HCT116 (cell line): ENCODE measurements at regions not wholly inside any gene's neighbourhood (a gene's known extent, or its start where the extent isn't known, plus 50 kb on each side); places are given as distances from the start of the nearest gene placed in this dataset.

ENCODE experiments used
- EZH2phosphoT487 ChIP-seq: fragments of 200-600 bp; IDR thresholded peaks from 2 replicates; pipeline ENCODE4 v1.6.1; 2018; ENCODE audit warnings: antibody characterized with exemption, borderline replicate concordance
- JUND ChIP-seq: IDR thresholded peaks from 2 replicates; pipeline ENCODE4 v1.6.1; 2012
- POLR2A ChIP-seq: IDR thresholded peaks from 2 replicates; pipeline ENCODE4 v1.7.0; 2011; ENCODE audit warnings: borderline replicate concordance; ENCODE audit not compliant: insufficient read depth, insufficient read length; ENCODE audit errors: extremely low read depth
- POLR2AphosphoS5 ChIP-seq: IDR thresholded peaks from 2 replicates; pipeline ENCODE4 v1.6.1; 2011; ENCODE audit warnings: mild to moderate bottlenecking, low read depth, low read length, moderate library complexity
- RAD21 ChIP-seq: IDR thresholded peaks from 2 replicates; pipeline ENCODE4 v1.6.1; 2012; ENCODE audit warnings: low read depth, mild to moderate bottlenecking
- SIN3A ChIP-seq: IDR thresholded peaks from 2 replicates; pipeline ENCODE4 v1.6.1; 2012; ENCODE audit warnings: low read depth
- SP1 ChIP-seq: IDR thresholded peaks from 2 replicates; pipeline ENCODE4 v1.6.1; 2012; ENCODE audit warnings: low read depth
- YY1 ChIP-seq: IDR thresholded peaks from 2 replicates; pipeline ENCODE4 v1.6.1; 2011; ENCODE audit warnings: low read length, low read depth, moderate library complexity, mild to moderate bottlenecking; ENCODE audit not compliant: insufficient replicate concordance; ENCODE audit errors: extremely low read depth
- ZFX ChIP-seq: fragments of 450-650 bp; IDR thresholded peaks from 2 replicates; pipeline ENCODE4 v1.6.1; 2017
- ZNF274 ChIP-seq: fragments of 200-500 bp; sonication (Bioruptor generic); IDR thresholded peaks from 2 replicates; pipeline ENCODE4 v1.6.1; 2014; ENCODE audit warnings: mild to moderate bottlenecking, low read depth, low read length, inconsistent platforms
- TF ChIP-seq, protein P1 (sequence below), 3 experiments: fragments of 200-600 bp in 1 of 3; sonication (generic) in 1 of 3; IDR thresholded peaks in 2 of 3; conservative IDR thresholded peaks in 1 of 3; 2 replicates each; pipeline ENCODE4 v1.5.1; 2012 to 2017; ENCODE audit warnings: low read depth in 2 of 3, low read length in 2 of 3, antibody characterized with exemption in 1 of 3, borderline replicate concordance in 1 of 3, control low read depth in 1 of 3, mild to moderate bottlenecking in 1 of 3, mixed read lengths in 1 of 3, mixed run types in 1 of 3, moderate library complexity in 1 of 3; ENCODE audit not compliant: insufficient read depth in 1 of 3
- TF ChIP-seq, protein P2 (sequence below): IDR thresholded peaks from 2 replicates; pipeline ENCODE4 v1.6.1; 2012
- TF ChIP-seq, protein P3 (sequence below): IDR thresholded peaks from 2 replicates; pipeline ENCODE4 v1.6.1; 2012; ENCODE audit warnings: low read depth
- TF ChIP-seq, protein P4 (sequence below): IDR thresholded peaks from 2 replicates; pipeline ENCODE4 v1.6.1; 2012

DNA sequence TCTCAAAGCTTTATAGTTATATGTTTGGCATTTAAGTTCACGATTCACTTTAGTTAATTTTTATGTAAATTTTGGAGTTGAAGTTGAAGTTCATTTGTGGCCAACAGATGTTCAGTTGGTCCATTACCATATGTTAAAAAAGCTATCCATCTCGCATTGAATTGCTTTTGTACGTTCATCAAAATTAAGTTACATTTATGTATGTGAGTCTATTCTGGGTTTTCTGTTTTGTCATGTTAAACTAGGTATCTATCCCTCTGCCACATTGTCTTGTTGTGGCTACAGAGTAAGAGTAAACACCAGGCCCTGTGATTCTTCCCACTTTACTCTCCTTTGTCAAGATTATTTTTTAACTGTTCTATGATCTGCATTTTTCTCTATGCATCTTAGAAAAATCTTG is 237.3 kb downstream of the BMP2 start:
- TF ChIP-seq, protein P1, sequence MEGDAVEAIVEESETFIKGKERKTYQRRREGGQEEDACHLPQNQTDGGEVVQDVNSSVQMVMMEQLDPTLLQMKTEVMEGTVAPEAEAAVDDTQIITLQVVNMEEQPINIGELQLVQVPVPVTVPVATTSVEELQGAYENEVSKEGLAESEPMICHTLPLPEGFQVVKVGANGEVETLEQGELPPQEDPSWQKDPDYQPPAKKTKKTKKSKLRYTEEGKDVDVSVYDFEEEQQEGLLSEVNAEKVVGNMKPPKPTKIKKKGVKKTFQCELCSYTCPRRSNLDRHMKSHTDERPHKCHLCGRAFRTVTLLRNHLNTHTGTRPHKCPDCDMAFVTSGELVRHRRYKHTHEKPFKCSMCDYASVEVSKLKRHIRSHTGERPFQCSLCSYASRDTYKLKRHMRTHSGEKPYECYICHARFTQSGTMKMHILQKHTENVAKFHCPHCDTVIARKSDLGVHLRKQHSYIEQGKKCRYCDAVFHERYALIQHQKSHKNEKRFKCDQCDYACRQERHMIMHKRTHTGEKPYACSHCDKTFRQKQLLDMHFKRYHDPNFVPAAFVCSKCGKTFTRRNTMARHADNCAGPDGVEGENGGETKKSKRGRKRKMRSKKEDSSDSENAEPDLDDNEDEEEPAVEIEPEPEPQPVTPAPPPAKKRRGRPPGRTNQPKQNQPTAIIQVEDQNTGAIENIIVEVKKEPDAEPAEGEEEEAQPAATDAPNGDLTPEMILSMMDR (IDR thresholded peaks at IDR 0.05 in 2 of 3, conservative IDR thresholded peaks at IDR 0.05 in 1 of 3; ENCODE audit: borderline replicate concordance in 1 of 3, insufficient read depth in 1 of 3, low read depth in 2 of 3, low read length in 2 of 3) = no peak
- TF ChIP-seq ZFX (no peak), ZNF274 (no peak), EZH2phosphoT487 (no peak), POLR2A (no peak), JUND (no peak), YY1 (no peak), POLR2AphosphoS5 (no peak), RAD21 (no peak), SP1 (no peak), SIN3A (no peak)
- TF ChIP-seq, protein P2, sequence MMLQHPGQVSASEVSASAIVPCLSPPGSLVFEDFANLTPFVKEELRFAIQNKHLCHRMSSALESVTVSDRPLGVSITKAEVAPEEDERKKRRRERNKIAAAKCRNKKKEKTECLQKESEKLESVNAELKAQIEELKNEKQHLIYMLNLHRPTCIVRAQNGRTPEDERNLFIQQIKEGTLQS = no peak
- TF ChIP-seq, protein P3, sequence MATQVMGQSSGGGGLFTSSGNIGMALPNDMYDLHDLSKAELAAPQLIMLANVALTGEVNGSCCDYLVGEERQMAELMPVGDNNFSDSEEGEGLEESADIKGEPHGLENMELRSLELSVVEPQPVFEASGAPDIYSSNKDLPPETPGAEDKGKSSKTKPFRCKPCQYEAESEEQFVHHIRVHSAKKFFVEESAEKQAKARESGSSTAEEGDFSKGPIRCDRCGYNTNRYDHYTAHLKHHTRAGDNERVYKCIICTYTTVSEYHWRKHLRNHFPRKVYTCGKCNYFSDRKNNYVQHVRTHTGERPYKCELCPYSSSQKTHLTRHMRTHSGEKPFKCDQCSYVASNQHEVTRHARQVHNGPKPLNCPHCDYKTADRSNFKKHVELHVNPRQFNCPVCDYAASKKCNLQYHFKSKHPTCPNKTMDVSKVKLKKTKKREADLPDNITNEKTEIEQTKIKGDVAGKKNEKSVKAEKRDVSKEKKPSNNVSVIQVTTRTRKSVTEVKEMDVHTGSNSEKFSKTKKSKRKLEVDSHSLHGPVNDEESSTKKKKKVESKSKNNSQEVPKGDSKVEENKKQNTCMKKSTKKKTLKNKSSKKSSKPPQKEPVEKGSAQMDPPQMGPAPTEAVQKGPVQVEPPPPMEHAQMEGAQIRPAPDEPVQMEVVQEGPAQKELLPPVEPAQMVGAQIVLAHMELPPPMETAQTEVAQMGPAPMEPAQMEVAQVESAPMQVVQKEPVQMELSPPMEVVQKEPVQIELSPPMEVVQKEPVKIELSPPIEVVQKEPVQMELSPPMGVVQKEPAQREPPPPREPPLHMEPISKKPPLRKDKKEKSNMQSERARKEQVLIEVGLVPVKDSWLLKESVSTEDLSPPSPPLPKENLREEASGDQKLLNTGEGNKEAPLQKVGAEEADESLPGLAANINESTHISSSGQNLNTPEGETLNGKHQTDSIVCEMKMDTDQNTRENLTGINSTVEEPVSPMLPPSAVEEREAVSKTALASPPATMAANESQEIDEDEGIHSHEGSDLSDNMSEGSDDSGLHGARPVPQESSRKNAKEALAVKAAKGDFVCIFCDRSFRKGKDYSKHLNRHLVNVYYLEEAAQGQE = no peak
- TF ChIP-seq, protein P4, sequence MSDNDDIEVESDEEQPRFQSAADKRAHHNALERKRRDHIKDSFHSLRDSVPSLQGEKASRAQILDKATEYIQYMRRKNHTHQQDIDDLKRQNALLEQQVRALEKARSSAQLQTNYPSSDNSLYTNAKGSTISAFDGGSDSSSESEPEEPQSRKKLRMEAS = no peak
